ENCODE measurements at regions not wholly inside any gene's neighbourhood (a gene's known extent, or its start where the extent isn't known, plus 50 kb on each side); places are given as distances from the start of the nearest gene placed in this dataset.

DNA sequence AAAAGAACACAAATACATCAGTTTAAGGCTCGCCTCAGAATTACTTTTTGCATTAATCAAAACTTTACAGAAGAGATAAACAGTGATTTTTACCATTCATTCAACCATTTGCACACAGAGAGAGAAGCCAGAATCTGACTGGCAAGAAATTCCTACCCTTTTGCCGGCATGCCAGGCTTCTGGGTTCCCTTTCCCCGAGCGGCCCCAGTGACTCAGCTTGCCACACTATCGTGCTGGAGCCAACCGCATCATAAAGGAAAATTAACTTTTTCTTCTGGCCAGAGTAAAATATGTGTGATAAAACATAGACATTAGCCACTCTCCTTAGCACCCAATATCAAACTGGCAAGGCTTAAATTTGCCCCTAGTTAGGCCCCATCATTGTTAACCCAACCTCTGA is 61.8 kb upstream of the IKZF2 start (continued):
- TF ChIP-seq, protein P1, sequence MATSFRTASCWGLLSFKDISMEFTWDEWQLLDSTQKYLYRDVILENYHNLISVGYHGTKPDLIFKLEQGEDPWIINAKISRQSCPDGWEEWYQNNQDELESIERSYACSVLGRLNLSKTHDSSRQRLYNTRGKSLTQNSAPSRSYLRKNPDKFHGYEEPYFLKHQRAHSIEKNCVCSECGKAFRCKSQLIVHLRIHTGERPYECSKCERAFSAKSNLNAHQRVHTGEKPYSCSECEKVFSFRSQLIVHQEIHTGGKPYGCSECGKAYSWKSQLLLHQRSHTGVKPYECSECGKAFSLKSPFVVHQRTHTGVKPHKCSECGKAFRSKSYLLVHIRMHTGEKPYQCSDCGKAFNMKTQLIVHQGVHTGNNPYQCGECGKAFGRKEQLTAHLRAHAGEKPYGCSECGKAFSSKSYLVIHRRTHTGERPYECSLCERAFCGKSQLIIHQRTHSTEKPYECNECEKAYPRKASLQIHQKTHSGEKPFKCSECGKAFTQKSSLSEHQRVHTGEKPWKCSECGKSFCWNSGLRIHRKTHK (tag by site-specific recombination; IDR thresholded peaks at IDR 0.05) = no peak
- no peak for TF ChIP-seq ZNF248 (tag by site-specific recombination; IDR thresholded peaks at IDR 0.05)
- TF ChIP-seq ZNF596 (tag by site-specific recombination; IDR thresholded peaks at IDR 0.05) = no peak
- TF ChIP-seq ZNF433 (tag by site-specific recombination; IDR thresholded peaks at IDR 0.05; ENCODE audit: low read depth) = no peak
- TF ChIP-seq, protein P2, sequence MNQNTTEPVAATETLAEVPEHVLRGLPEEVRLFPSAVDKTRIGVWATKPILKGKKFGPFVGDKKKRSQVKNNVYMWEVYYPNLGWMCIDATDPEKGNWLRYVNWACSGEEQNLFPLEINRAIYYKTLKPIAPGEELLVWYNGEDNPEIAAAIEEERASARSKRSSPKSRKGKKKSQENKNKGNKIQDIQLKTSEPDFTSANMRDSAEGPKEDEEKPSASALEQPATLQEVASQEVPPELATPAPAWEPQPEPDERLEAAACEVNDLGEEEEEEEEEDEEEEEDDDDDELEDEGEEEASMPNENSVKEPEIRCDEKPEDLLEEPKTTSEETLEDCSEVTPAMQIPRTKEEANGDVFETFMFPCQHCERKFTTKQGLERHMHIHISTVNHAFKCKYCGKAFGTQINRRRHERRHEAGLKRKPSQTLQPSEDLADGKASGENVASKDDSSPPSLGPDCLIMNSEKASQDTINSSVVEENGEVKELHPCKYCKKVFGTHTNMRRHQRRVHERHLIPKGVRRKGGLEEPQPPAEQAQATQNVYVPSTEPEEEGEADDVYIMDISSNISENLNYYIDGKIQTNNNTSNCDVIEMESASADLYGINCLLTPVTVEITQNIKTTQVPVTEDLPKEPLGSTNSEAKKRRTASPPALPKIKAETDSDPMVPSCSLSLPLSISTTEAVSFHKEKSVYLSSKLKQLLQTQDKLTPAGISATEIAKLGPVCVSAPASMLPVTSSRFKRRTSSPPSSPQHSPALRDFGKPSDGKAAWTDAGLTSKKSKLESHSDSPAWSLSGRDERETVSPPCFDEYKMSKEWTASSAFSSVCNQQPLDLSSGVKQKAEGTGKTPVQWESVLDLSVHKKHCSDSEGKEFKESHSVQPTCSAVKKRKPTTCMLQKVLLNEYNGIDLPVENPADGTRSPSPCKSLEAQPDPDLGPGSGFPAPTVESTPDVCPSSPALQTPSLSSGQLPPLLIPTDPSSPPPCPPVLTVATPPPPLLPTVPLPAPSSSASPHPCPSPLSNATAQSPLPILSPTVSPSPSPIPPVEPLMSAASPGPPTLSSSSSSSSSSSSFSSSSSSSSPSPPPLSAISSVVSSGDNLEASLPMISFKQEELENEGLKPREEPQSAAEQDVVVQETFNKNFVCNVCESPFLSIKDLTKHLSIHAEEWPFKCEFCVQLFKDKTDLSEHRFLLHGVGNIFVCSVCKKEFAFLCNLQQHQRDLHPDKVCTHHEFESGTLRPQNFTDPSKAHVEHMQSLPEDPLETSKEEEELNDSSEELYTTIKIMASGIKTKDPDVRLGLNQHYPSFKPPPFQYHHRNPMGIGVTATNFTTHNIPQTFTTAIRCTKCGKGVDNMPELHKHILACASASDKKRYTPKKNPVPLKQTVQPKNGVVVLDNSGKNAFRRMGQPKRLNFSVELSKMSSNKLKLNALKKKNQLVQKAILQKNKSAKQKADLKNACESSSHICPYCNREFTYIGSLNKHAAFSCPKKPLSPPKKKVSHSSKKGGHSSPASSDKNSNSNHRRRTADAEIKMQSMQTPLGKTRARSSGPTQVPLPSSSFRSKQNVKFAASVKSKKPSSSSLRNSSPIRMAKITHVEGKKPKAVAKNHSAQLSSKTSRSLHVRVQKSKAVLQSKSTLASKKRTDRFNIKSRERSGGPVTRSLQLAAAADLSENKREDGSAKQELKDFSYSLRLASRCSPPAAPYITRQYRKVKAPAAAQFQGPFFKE (tag by site-specific recombination; IDR thresholded peaks at IDR 0.05; ENCODE audit: borderline replicate concordance) = no peak
- no peak for TF ChIP-seq ZNF221 (tag by site-specific recombination; IDR thresholded peaks at IDR 0.05; ENCODE audit: borderline replicate concordance)
- TF ChIP-seq ZBTB20 (tag by site-specific recombination; IDR thresholded peaks at IDR 0.05) = no peak
- TF ChIP-seq, protein P3, sequence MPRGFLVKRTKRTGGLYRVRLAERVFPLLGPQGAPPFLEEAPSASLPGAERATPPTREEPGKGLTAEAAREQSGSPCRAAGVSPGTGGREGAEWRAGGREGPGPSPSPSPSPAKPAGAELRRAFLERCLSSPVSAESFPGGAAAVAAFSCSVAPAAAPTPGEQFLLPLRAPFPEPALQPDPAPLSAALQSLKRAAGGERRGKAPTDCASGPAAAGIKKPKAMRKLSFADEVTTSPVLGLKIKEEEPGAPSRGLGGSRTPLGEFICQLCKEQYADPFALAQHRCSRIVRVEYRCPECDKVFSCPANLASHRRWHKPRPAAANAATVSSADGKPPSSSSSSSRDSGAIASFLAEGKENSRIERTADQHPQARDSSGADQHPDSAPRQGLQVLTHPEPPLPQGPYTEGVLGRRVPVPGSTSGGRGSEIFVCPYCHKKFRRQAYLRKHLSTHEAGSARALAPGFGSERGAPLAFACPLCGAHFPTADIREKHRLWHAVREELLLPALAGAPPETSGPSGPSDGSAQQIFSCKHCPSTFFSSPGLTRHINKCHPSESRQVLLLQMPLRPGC (tag by site-specific recombination; IDR thresholded peaks at IDR 0.05) = no peak
- no peak for TF ChIP-seq ZNF837 (tag by site-specific recombination; IDR thresholded peaks at IDR 0.05)
- no peak for TF ChIP-seq ZFP41 (tag by site-specific recombination; IDR thresholded peaks at IDR 0.05; ENCODE audit: borderline replicate concordance)

DNA sequence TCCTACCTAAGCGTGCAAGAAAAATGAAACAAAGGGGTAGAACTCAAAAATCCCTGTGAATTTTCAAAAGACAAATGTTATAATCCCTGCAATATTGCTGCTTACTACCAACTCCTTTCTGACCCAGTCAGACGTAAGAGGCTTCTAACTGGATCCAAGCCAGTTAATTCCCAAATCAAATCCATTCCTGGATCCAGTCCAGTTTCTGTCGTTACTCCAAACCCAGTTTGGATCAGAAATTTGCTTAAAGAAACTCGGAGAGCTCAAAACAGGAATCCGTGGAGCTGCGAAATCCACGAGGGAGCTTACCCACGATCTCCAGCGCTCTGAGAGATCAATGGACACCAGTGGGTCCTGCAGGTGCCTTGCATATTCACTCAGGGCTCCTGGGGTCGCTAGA is 62.8 kb upstream of the IKZF2 start:
- ChIA-PET POLR2A (no interaction called here), CTCF (no interaction called here)
- Histone ChIP-seq H3K27ac (ENCODE audit: extremely low read depth, low read depth, low read length) (no peak overlapping the region), H3K36me3 (ENCODE audit: control insufficient read depth in 2 of 2, insufficient read depth in 1 of 2, low read length in 2 of 2) (no peaks in the 10 kb centered on the region), H3K9me3 (ENCODE audit: control insufficient read depth, insufficient read depth, low read depth, low read length) (no peaks in the 10 kb centered on the region), H3K4me3 (ENCODE audit: low read depth, low read length) (no peak overlapping the region), H3K4me1 (ENCODE audit: control insufficient read depth, insufficient read depth, low read length) (no peaks in the 10 kb centered on the region)
- TF ChIP-seq, protein P4, sequence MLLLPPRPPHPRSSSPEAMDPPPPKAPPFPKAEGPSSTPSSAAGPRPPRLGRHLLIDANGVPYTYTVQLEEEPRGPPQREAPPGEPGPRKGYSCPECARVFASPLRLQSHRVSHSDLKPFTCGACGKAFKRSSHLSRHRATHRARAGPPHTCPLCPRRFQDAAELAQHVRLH (tag by site-specific recombination; IDR thresholded peaks at IDR 0.05) = no peak
- TF ChIP-seq HOXA7 (CRISPR knock-in tag; IDR thresholded peaks at IDR 0.05; ENCODE audit: borderline replicate concordance) (no peak), ZFP3 (tag by site-specific recombination; IDR thresholded peaks at IDR 0.05; ENCODE audit: low read depth) (no peak), ZNF658 (tag by site-specific recombination; IDR thresholded peaks at IDR 0.05) (no peak), ZNF558 (tag by site-specific recombination; IDR thresholded peaks at IDR 0.05) (no peak), ZNF404 (tag by site-specific recombination; IDR thresholded peaks at IDR 0.05) (no peak), ZBTB7A (tag by site-specific recombination; IDR thresholded peaks at IDR 0.05; ENCODE audit: low read depth) (no peak)
- TF ChIP-seq, protein P5, sequence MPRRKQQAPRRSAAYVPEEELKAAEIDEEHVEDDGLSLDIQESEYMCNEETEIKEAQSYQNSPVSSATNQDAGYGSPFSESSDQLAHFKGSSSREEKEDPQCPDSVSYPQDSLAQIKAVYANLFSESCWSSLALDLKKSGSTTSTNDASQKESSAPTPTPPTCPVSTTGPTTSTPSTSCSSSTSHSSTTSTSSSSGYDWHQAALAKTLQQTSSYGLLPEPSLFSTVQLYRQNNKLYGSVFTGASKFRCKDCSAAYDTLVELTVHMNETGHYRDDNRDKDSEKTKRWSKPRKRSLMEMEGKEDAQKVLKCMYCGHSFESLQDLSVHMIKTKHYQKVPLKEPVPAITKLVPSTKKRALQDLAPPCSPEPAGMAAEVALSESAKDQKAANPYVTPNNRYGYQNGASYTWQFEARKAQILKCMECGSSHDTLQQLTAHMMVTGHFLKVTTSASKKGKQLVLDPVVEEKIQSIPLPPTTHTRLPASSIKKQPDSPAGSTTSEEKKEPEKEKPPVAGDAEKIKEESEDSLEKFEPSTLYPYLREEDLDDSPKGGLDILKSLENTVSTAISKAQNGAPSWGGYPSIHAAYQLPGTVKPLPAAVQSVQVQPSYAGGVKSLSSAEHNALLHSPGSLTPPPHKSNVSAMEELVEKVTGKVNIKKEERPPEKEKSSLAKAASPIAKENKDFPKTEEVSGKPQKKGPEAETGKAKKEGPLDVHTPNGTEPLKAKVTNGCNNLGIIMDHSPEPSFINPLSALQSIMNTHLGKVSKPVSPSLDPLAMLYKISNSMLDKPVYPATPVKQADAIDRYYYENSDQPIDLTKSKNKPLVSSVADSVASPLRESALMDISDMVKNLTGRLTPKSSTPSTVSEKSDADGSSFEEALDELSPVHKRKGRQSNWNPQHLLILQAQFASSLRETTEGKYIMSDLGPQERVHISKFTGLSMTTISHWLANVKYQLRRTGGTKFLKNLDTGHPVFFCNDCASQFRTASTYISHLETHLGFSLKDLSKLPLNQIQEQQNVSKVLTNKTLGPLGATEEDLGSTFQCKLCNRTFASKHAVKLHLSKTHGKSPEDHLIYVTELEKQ (tag by site-specific recombination; IDR thresholded peaks at IDR 0.05; ENCODE audit: borderline replicate concordance) = no peak
- TF ChIP-seq, protein P2 (tag by site-specific recombination; IDR thresholded peaks at IDR 0.05; ENCODE audit: borderline replicate concordance) = no peak
